Prostate gland (tissue), 2 donors: ENCODE measurements at regions not wholly inside any gene's neighbourhood (a gene's known extent, or its start where the extent isn't known, plus 50 kb on each side); places are given as distances from the start of the nearest gene placed in this dataset.

Experiments used
- DNase-seq: peaks from one replicate; pipeline ENCODE4 v3.0.0-alpha.2; 2019; ENCODE audit warnings: low spot score
- H3K27ac ChIP-seq, 2 donors: fragments of 200-600 bp; sonication (generic); 2 replicates each; pipeline ENCODE4 v1.5.1; 2017 to 2019
- H3K27me3 ChIP-seq: fragments of 200-600 bp; sonication (generic); replicated peaks from 2 replicates; pipeline ENCODE4 v1.5.1; 2019; ENCODE audit not compliant: insufficient read depth
- H3K36me3 ChIP-seq, 2 donors: fragments of 200-600 bp; sonication (generic); 1 replicate in 1 of 2; 2 replicates in 1 of 2; pipeline versions ENCODE4 v1.5.1 to v1.8.1; 2017 to 2019
- H3K4me1 ChIP-seq: fragments of 200-600 bp; sonication (generic); replicated peaks from 2 replicates; pipeline ENCODE4 v1.5.1; 2019
- H3K4me3 ChIP-seq, 2 donors: fragments of 200-600 bp; sonication (generic); 2 replicates each; pipeline ENCODE4 v1.5.1; 2017 to 2019
- H3K9me3 ChIP-seq: fragments of 200-600 bp; sonication (generic); 2 replicates; pipeline ENCODE4 v1.5.1; 2017
- CTCF ChIP-seq, 4 experiments: fragments of 200-600 bp in 2 of 4; fragments of 450-650 bp in 2 of 4; sonication (generic) in 2 of 4; IDR thresholded peaks; 1 replicate in 3 of 4; 2 replicates in 1 of 4; pipeline ENCODE4 v1.5.1; 2016 to 2019; ENCODE audit warnings: antibody characterized with exemption in 4 of 4, mild to moderate bottlenecking in 2 of 4, moderate library complexity in 2 of 4
- POLR2A ChIP-seq: fragments of 450-650 bp; IDR thresholded peaks from one replicate; pipeline ENCODE4 v1.6.1; 2016; ENCODE audit warnings: antibody characterized with exemption, mild to moderate bottlenecking
- POLR2AphosphoS5 ChIP-seq: sonication (generic); formaldehyde crosslinking; IDR thresholded peaks from one replicate; pipeline ENCODE4 v1.6.1; 2017; ENCODE audit warnings: antibody characterized with exemption
- WGBS: methylation state at CpG from one replicate; pipeline ENCODE4 v1.1.5; 2018; 5-methylcytosine and 5-hydroxymethylcytosine counted together
- intact Hi-C: fragments of 100-400 bp; cut with DNase I; formaldehyde crosslinking; loops from one replicate; pipeline ENCODE4 v1.14.2; 2022

- Histone ChIP-seq H3K27ac (peak overlapping the region; percentile 71 to 81), H3K27me3 (no peaks in the 10 kb centered on the region), H3K4me3 (no peak overlapping the region), H3K36me3 (no peaks in the 10 kb centered on the region), H3K4me1 (peaks cover 8% of the 10 kb centered on the region), H3K9me3 (no peaks in the 10 kb centered on the region)
- peak; percentile 79 for DNase-seq
- peak; percentile 67 for TF ChIP-seq POLR2AphosphoS5
- TF ChIP-seq CTCF (IDR thresholded peaks at IDR 0.05) = no peak
- 20% methylated on average over 21 of the region's 25 CpGs for WGBS
- intact Hi-C loops = no loop called here
These were observed 398.2 kb downstream of the SOX9 start for GRCh38 chr17:72518753-72519597.

- intact Hi-C loops = no loop called here
- WGBS = 55% methylated on average over 6 of the region's 6 CpGs
- H3K4me1 ChIP-seq = peaks cover 8% of the 10 kb centered on the region
- peak overlapping the region; percentile 71 to 81 for H3K27ac ChIP-seq
- TF ChIP-seq CTCF (IDR thresholded peaks at IDR 0.05) (no peak), POLR2AphosphoS5 (no peak), POLR2A (no peak)
- DNase-seq = no peak
- H3K4me3 ChIP-seq = no peak overlapping the region
- no peaks in the 10 kb centered on the region for H3K9me3 ChIP-seq
- no peaks in the 10 kb centered on the region for H3K36me3 ChIP-seq
- H3K27me3 ChIP-seq = no peaks in the 10 kb centered on the region
These were observed 398.7 kb downstream of the SOX9 start for GRCh38 chr17:72519598-72519936.

- H3K27ac ChIP-seq = no peak overlapping the region
- TF ChIP-seq POLR2AphosphoS5 (no peak), POLR2A (no peak), CTCF (IDR thresholded peaks at IDR 0.05) (no peak)
- no peaks in the 10 kb centered on the region for H3K27me3 ChIP-seq
- 84% methylated on average over 7 of the region's 7 CpGs for WGBS
- DNase-seq = no peak
- H3K36me3 ChIP-seq = no peaks in the 10 kb centered on the region
- H3K9me3 ChIP-seq = no peaks in the 10 kb centered on the region
- peaks cover 14% of the 10 kb centered on the region for H3K4me1 ChIP-seq
- intact Hi-C loops = no loop called here
- H3K4me3 ChIP-seq = no peak overlapping the region
These were observed 400.0 kb downstream of the SOX9 start for GRCh38 chr17:72520665-72521303.

- Histone ChIP-seq H3K27me3 (no peaks in the 10 kb centered on the region), H3K4me3 (no peak overlapping the region), H3K9me3 (no peaks in the 10 kb centered on the region), H3K36me3 (no peaks in the 10 kb centered on the region), H3K27ac (peak overlapping the region; percentile 27 to 49), H3K4me1 (peaks cover 13% of the 10 kb centered on the region)
- 33% methylated on average over 5 of the region's 5 CpGs for WGBS
- DNase-seq = no peak
- TF ChIP-seq POLR2A (no peak), CTCF (IDR thresholded peaks at IDR 0.05) (no peak), POLR2AphosphoS5 (peak; percentile 17)
- intact Hi-C loops = no loop called here
These were observed 402.7 kb downstream of the SOX9 start for GRCh38 chr17:72523491-72523890.
